Keratinocyte (primary cell): ENCODE measurements at regions not wholly inside any gene's neighbourhood (a gene's known extent, or its start where the extent isn't known, plus 50 kb on each side); places are given as distances from the start of the nearest gene placed in this dataset.

ENCODE experiments used
- DNase-seq: peaks from one replicate; pipeline ENCODE4 v3.0.0-alpha.2; 2011; ENCODE audit warnings: low read depth, missing footprints, low spot score
- FAIRE-seq: peaks from 2 replicates; lab custom pipeline; 2011; peaks lifted over from hg19 to GRCh38; lab: Jason Lieb, UNC
- H2AFZ ChIP-seq: 2 replicates; pipeline ENCODE4 v1.6.0; 2012; ENCODE audit warnings: low read length, control low read depth, inconsistent platforms; ENCODE audit not compliant: control insufficient read depth
- H3K27ac ChIP-seq: 2 replicates; pipeline ENCODE4 v1.5.1; 2011; ENCODE audit warnings: low read length; ENCODE audit not compliant: control insufficient read depth, insufficient read depth
- H3K27me3 ChIP-seq: 3 replicates; pipeline ENCODE4 v1.6.0; 2011; ENCODE audit warnings: low read length; ENCODE audit not compliant: control insufficient read depth, insufficient read depth; ENCODE audit errors: extremely low read depth
- H3K36me3 ChIP-seq, 2 experiments: 2 replicates in 1 of 2; 3 replicates in 1 of 2; pipeline ENCODE4 v1.5.1; 2011; ENCODE audit warnings: low read length in 2 of 2, mild to moderate bottlenecking in 1 of 2; ENCODE audit not compliant: control insufficient read depth in 2 of 2, insufficient read depth in 2 of 2; ENCODE audit errors: extremely low read depth in 1 of 2
- H3K4me1 ChIP-seq: 3 replicates; pipeline ENCODE4 v1.5.1; 2011; ENCODE audit warnings: low read length; ENCODE audit not compliant: control insufficient read depth, insufficient read depth; ENCODE audit errors: extremely low read depth
- H3K4me2 ChIP-seq: 3 replicates; pipeline ENCODE4 v1.6.0; 2011; ENCODE audit warnings: low read depth, low read length; ENCODE audit not compliant: control insufficient read depth, insufficient read depth; ENCODE audit errors: extremely low read depth
- H3K4me3 ChIP-seq, 3 experiments: fragments of 200-600 bp in 1 of 3; sonication (generic) in 1 of 3; 2 replicates in 2 of 3; 3 replicates in 1 of 3; pipeline ENCODE4 v1.5.1; 2011 to 2016; ENCODE audit warnings: low read length in 3 of 3, mild to moderate bottlenecking in 3 of 3, control low read depth in 2 of 3, inconsistent platforms in 1 of 3, low read depth in 1 of 3, mixed read lengths in 1 of 3, mixed run types in 1 of 3, moderate library complexity in 1 of 3; ENCODE audit not compliant: control insufficient read depth in 2 of 3, insufficient read depth in 2 of 3; ENCODE audit errors: extremely low read depth in 1 of 3
- H3K79me2 ChIP-seq: 2 replicates; pipeline ENCODE4 v1.6.0; 2012; ENCODE audit warnings: low read length; ENCODE audit not compliant: control insufficient read depth, insufficient read depth
- H3K9ac ChIP-seq: 3 replicates; pipeline ENCODE4 v1.6.0; 2011; ENCODE audit warnings: low read length; ENCODE audit not compliant: control insufficient read depth, insufficient read depth; ENCODE audit errors: extremely low read depth
- H3K9me1 ChIP-seq: 3 replicates; pipeline ENCODE4 v1.6.0; 2011; ENCODE audit warnings: low read length; ENCODE audit not compliant: control insufficient read depth, insufficient read depth; ENCODE audit errors: extremely low read depth
- H3K9me3 ChIP-seq: 2 replicates; pipeline ENCODE4 v1.5.1; 2012; ENCODE audit warnings: low read depth, low read length; ENCODE audit not compliant: control insufficient read depth
- H4K20me1 ChIP-seq: 3 replicates; pipeline ENCODE4 v1.6.0; 2011; ENCODE audit warnings: low read length; ENCODE audit not compliant: control insufficient read depth, insufficient read depth; ENCODE audit errors: extremely low read depth
- CTCF ChIP-seq, 3 experiments: IDR thresholded peaks in 1 of 3; conservative IDR thresholded peaks in 1 of 3; optimal IDR thresholded peaks in 1 of 3; 2 replicates in 2 of 3; 3 replicates in 1 of 3; pipeline versions ENCODE3 to v1.5.1; 2011; ENCODE audit warnings: low read length in 3 of 3, mild to moderate bottlenecking in 3 of 3, moderate library complexity in 2 of 3, control low read depth in 1 of 3, inconsistent platforms in 1 of 3; ENCODE audit not compliant: insufficient read depth in 2 of 3; ENCODE audit errors: extremely low read depth in 1 of 3
- EZH2 ChIP-seq: IDR thresholded peaks from one replicate; pipeline ENCODE4 v1.6.1; 2012; ENCODE audit warnings: inconsistent platforms, mild to moderate bottlenecking, low read length, moderate library complexity
- dilution Hi-C: fragments of 300-500 bp; cut with MboI; formaldehyde crosslinking; loops from one replicate; pipeline ENCODE4 v1.7.0; 2020; ENCODE audit warnings: low sequenced_read_pairs; ENCODE audit not compliant: extremely low pct_ligation_motif_present

GRCh38 chr4:126708716-126709115, 924.0 kb upstream of the INTU start:
- Histone ChIP-seq H3K27me3 (no peaks in the 10 kb centered on the region), H4K20me1 (no peaks in the 10 kb centered on the region)
- dilution Hi-C loops: no loop called here

DNA sequence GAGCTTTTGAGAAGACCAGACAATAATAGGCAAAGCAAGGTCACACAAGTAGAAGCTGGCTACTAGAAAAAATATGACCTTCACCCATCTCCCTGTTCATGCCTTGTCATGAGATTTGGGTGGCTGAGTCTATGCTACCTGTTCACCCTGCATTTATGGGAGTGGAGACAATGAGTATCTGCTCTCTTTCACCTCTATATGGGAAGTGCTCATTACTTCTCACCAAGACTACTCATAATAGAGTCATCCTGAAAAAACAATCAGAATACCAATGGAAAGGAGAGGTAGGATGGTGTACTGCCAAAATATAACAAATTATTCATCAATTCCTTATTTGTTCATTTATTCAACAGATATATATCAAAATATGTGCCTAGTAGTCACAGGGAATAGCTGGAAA, 921.8 kb upstream of the INTU start:
- Histone ChIP-seq H2AFZ (no peak overlapping the region), H3K27me3 (no peaks in the 10 kb centered on the region), H4K20me1 (no peaks in the 10 kb centered on the region), H3K9me3 (no peaks in the 10 kb centered on the region), H3K4me1 (peaks cover 18% of the 10 kb centered on the region), H3K27ac (no peak overlapping the region), H3K36me3 (no peaks in the 10 kb centered on the region), H3K4me2 (no peak overlapping the region), H3K9ac (no peak overlapping the region), H3K9me1 (no peaks in the 10 kb centered on the region), H3K4me3 (no peak overlapping the region), H3K79me2 (no peaks in the 10 kb centered on the region)
- no peak for TF ChIP-seq CTCF (optimal IDR thresholded peaks at IDR 0.05 in 1 of 3, IDR thresholded peaks at IDR 0.05 in 1 of 3, conservative IDR thresholded peaks at IDR 0.05 in 1 of 3; ENCODE audit: extremely low read depth in 1 of 3, insufficient read depth in 2 of 3, low read length in 3 of 3)
- no peak for TF ChIP-seq EZH2
- FAIRE-seq: peak; percentile 67
- dilution Hi-C loops: no loop called here
- DNase-seq: no peak

More at GRCh38 chr4:126708716-126709115, 924.0 kb upstream of the INTU start:
- Histone ChIP-seq H3K4me1 (peaks cover 18% of the 10 kb centered on the region), H3K36me3 (no peaks in the 10 kb centered on the region), H3K4me2 (peak overlapping the region; percentile 4), H3K4me3 (no peak overlapping the region), H3K9me1 (no peaks in the 10 kb centered on the region), H3K9ac (no peak overlapping the region), H2AFZ (no peak overlapping the region), H3K27ac (no peak overlapping the region), H3K9me3 (no peaks in the 10 kb centered on the region), H3K79me2 (no peaks in the 10 kb centered on the region)
- peak; percentile 69 for DNase-seq
- peak; percentile 96 for FAIRE-seq
- TF ChIP-seq EZH2 (no peak), CTCF (optimal IDR thresholded peaks at IDR 0.05 in 1 of 3, IDR thresholded peaks at IDR 0.05 in 1 of 3, conservative IDR thresholded peaks at IDR 0.05 in 1 of 3; ENCODE audit: extremely low read depth in 1 of 3, insufficient read depth in 2 of 3, low read length in 3 of 3) (no peak)
